Muscle of arm (tissue), 1 donor: ENCODE measurements at regions not wholly inside any gene's neighbourhood (a gene's known extent, or its start where the extent isn't known, plus 50 kb on each side); places are given as distances from the start of the nearest gene placed in this dataset.
"Not testable (repeated sequence)": the region's sequence is repeated elsewhere in the genome, so short reads cannot be mapped to it uniquely, and the experiment has no call there.

Experiments
- DNase-seq: peaks from one replicate; pipeline ENCODE4 v3.0.0-alpha.2; 2013

DNA sequence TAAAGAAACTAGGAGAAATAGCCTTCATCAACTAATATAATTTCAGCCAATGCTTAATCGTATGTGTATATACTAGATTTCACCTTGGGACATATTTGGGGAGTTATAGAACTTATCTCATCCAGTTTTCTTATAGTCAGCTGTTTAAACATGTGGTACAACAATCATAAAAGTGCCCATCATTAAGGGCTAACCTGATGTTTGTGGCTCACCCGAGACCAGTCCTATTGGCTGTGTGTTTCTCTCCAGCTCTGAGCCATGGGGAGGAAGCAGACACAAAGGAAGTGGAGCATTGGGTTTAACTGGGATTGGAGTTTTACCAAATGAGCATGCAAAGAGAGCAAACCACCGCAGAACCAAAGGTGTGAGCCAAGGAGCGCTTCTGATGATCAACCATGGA is 114.3 kb upstream of the KLF12 start:
- DNase-seq = no peak

GRCh38 chr13:74246487-74246886 is 112.3 kb upstream of the KLF12 start:
- peak; percentile 84 for DNase-seq

- no peak for DNase-seq
Measured at GRCh38 chr13:74243637-74244526, 109.7 kb upstream of the KLF12 start.

- not testable (repeated sequence) for DNase-seq
Measured at GRCh38 chr13:74241343-74241742, 107.1 kb upstream of the KLF12 start.

DNA sequence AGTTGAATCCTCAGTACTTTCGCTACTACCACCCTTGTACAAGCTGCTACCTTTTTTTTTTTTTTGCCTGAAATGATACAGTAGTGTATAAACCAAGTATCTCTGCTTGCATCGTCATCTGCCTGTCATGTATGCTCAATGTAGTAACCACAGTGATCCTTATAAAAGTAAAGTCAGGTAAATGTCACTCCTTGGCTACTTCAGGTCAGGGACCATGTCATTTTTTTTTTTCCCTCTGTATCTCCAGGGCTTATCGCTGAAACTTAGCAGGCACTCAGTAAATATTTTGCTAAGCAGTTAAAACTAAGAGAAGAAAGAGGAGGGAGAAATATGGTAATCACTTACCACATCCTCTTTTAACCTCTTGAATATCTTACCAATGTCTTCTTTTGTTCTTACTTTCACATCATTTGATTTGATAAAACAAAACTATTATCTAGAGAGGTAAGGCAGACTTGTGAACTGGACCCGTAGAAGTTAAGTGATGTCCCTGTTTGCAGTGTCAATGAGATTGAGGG is 96.8 kb upstream of the KLF12 start:
- DNase-seq = no peak

DNA sequence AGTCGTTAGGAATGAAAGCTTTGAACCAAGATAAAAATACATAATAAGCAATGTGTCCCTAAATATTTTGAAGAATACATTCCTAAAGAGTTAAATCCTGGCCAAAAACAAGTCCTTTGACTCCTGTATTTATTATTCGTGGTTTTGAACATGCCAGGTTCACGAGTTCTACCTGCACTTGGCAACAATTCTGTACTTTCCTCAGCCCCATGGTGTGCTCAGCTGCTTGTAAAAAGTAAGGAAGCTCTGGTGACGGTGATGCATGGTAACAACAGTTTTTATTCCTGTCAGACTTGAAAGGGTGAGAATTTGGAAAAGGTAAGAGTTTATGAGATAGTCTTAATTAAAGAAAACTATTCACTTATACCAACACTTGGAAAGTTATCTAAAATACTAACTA is 95.0 kb upstream of the KLF12 start:
- DNase-seq = no peak

GRCh38 chr13:74227476-74228158 is 93.4 kb upstream of the KLF12 start:
- DNase-seq = no peak

DNA sequence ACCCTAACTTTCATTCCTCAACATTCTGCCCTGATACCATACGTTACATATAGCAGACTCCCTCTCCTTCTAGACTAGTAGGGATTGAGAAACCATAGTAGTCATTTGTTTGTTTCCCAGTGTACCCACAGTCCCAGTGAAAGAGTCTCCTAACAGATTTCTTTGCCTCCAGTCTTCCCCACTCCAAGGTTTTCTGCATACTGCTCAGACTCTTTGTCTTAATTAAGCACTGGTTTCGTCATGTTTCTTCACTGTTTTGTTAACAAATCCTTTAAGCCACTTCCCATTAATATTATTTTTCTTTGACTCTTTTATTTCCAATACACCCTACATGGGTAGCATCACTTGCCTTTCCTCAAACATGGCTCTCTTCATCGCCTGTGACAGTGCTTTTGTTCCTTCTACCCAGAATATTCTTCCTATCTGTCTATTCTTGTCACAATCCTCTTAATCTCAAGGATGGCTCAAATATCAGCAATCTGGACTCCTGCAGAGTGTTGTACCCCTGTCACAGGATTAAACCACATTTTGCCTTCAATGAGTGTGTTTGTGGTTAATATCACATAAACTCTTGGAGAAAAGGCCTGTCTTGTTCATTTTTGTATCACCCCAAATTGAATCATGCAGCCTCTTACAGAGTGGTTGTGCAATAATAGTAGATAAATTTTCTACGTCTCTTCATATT is 92.7 kb upstream of the KLF12 start:
- DNase-seq = no peak

GRCh38 chr13:74221752-74222151 is 87.5 kb upstream of the KLF12 start:
- no peak for DNase-seq

GRCh38 chr13:74219566-74219965 is 85.4 kb upstream of the KLF12 start:
- DNase-seq = no peak

DNA sequence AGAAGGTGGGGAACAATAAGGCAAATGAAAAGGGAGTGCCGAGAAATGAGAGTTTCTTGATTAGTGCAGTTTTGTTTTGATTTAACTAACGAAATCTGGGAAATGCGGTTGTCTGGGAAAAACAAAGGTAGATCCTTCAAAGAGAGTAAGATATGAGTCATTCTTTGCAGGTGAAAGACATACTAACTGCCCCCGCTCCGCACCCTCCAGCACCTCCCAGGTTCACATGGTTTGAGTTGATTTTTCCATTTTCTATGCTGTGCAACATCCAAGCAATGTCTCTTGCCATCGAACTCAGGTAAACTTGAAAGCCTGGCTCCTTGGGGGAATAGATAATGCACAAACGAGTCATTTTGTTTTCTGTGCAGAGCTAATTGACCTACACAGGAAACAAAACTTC is 84.1 kb upstream of the KLF12 start:
- no peak for DNase-seq

- no peak for DNase-seq
Measured at GRCh38 chr13:74217811-74218210, 83.6 kb upstream of the KLF12 start.

DNA sequence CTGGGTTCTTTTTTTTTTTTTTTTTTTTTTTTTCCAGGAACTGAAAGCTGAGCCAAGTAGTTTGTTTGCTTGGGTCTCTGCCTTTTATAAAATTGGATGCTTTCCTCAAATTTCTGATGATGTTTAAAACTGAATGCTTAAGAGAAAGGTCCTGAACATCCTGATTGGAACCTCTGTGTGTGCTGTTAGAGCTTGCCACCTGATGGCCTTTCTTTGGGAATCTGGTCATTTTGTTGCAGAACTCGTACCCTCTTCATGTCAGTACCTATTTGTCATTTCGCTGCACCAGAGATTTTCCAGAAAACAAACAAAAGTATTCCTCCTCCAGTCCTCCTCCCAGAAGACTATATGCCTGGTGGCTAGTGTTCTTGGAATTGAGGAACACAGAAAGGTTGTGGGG is 81.2 kb upstream of the KLF12 start:
- DNase-seq = no peak

- no peak for DNase-seq
Measured at GRCh38 chr13:74214321-74214720, 80.1 kb upstream of the KLF12 start.

DNA sequence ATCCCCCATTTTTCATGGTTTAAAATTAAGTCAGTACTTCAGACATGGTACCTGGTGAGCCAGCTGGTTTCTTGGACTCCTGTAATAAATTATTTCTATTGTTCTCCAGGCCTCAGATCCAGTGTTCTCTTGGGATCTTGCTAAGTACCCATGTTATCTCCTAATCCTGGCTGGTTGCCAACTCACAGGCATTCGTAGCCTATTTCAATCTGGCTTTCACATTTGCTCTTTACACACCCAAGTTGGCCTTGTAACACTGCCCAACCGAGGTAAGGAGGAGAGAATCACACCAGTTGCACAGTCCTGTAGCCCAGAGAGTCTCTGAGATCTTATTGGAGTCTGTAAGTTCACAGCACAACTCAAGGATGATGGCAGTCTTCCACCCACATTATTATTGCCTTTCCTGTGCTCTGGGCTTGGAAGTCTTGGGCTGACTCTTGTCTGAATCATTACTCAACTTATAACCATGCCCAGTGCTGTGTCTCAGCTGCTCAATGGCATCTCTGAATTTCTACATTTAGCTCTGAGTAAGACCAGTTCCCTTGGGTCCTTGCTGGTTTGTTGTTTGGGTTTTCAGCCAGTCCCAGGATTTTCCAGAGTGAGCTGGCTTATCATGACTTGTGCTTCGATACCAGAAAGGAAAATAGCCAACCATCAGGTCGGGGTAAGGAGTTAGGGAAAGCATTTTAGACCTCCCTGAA is 76.6 kb upstream of the KLF12 start:
- no peak for DNase-seq

DNA sequence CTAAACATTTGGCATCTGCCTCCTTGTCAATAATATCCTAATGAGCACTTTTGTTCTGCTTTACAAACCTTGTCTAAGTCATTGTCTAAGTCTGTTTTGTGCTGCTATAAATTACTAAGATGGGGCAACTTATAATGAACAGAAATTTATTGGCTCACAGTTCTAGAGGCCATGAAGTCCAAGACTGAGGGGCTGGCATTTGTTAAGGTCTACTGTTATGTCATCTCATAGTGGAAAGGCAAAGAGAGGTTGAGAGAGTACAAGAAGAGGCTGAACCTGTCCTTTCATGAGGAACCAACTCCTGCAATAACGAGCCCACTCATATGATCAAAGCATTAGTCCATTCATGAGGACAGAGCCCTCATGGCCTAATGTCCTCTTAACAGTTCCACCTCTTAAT is 72.7 kb upstream of the KLF12 start:
- no peak for DNase-seq

DNA sequence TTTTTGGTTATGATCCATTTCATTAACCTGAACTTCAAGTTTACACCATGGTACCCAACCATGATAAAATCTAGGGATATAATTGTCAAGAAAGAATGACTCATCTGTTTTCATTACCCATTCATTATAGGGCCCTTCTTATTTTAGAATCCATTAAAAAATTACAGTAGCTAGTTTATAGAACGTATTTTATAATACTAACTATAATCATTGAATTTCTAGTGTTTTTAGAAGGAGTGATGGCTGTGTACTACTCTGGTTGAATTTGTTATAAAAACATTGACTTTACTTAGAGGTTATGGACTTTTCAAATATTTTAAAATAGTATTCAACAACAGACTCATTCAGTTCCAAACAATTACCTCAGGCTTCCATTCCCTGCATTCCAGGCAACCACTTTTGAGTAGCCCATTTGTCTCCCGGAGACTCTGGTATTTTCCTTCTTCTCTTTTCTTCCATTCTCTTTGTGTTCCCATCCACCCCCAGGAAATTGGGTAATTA is 71.9 kb upstream of the KLF12 start:
- DNase-seq = no peak

- DNase-seq = no peak
Measured at GRCh38 chr13:74205313-74205690, 71.1 kb upstream of the KLF12 start.

DNA sequence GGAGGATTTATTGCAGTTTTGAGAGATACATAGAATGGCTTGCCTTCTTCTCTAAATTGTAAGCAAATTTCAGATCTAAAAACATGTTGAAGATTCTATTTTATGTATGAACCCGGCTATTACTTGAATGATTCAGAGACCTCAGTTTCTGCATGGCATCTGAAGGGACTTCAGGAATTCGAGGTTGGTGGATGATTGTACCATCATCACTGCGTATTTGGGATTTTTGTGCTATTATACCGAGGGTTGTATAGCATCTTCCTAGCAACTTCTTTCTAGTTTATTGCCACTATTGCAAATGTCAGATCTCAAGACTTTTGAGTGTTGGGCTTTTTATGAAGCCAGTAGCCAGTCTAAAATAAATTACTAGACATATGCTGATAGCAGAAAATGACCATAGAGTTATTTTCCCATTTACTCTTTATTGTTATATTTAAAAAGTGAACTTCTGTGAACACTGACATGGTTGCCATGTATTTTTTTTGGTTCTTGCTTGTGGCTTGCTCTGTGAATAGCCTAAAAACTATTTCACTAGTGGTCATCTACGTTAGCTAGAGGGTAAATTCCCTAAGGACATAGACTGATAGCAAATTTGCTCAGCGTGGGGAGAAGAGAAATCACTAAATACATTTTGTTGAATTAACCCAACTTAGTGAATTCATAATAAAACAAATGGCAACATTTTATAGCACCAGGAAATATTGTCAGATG is 70.6 kb upstream of the KLF12 start:
- no peak for DNase-seq

GRCh38 chr13:74203576-74203975 is 69.4 kb upstream of the KLF12 start:
- peak; percentile 15 for DNase-seq
